Endothelial cell of umbilical vein (primary cell): ENCODE measurements at regions not wholly inside any gene's neighbourhood (a gene's known extent, or its start where the extent isn't known, plus 50 kb on each side); places are given as distances from the start of the nearest gene placed in this dataset.

Experiments used
- BruUV-seq: library from RNA; stranded (reverse); fragments of 400-500 nt; replicated peaks from 2 replicates; lab custom pipeline; 2021; lab: Mats Ljungman, UMichigan
- CTCF ChIA-PET: fragments of 300-600, 350-600 bp; sonication (Branson Sonifier 250); formaldehyde crosslinking; loops from one replicate; lab custom pipeline; 2021; ENCODE audit warnings: antibody characterized with exemption, inconsistent platforms; lab: Charles Lee
- POLR2A ChIA-PET: fragments of 300-600, 350-600 bp; sonication (Branson Sonifier 250); formaldehyde crosslinking; loops from one replicate; lab custom pipeline; 2021; ENCODE audit warnings: antibody characterized with exemption, inconsistent platforms; lab: Charles Lee
- DNase-seq: peaks from one replicate; pipeline ENCODE4 v3.0.0-alpha.2; 2011; ENCODE audit warnings: low read depth, low spot score
- FAIRE-seq: peaks from 2 replicates; lab custom pipeline; 2011; peaks lifted over from hg19 to GRCh38; lab: Jason Lieb, UNC
- H2AFZ ChIP-seq: 2 replicates; pipeline ENCODE4 v1.6.0; 2012; ENCODE audit warnings: low read depth, low read length, control low read depth, inconsistent platforms
- H3K27ac ChIP-seq: 2 replicates; pipeline ENCODE4 v1.5.1; 2011; ENCODE audit warnings: low read depth, mild to moderate bottlenecking, control low read depth, low read length, moderate library complexity; ENCODE audit not compliant: insufficient read depth
- H3K27me3 ChIP-seq, 2 experiments: 2 replicates each; pipeline versions ENCODE4 v1.6.0 to v1.6.1; 2011; ENCODE audit warnings: low read length in 2 of 2, mixed read lengths in 1 of 2; ENCODE audit not compliant: control insufficient read depth in 2 of 2, insufficient read depth in 2 of 2
- H3K36me3 ChIP-seq, 2 experiments: 2 replicates in 1 of 2; 3 replicates in 1 of 2; pipeline ENCODE4 v1.5.1; 2011; ENCODE audit warnings: low read length in 2 of 2, mild to moderate bottlenecking in 1 of 2, moderate library complexity in 1 of 2; ENCODE audit not compliant: control insufficient read depth in 2 of 2, insufficient read depth in 2 of 2; ENCODE audit errors: extremely low read depth in 1 of 2
- H3K4me1 ChIP-seq: 3 replicates; pipeline ENCODE4 v1.5.1; 2011; ENCODE audit warnings: mild to moderate bottlenecking, low read length; ENCODE audit not compliant: control insufficient read depth, insufficient read depth; ENCODE audit errors: extremely low read depth
- H3K4me2 ChIP-seq: 2 replicates; pipeline ENCODE4 v1.6.1; 2011; ENCODE audit warnings: low read length, control low read depth, mixed read lengths; ENCODE audit not compliant: insufficient read depth
- H3K4me3 ChIP-seq, 3 experiments: fragments of 200-600 bp in 1 of 3; sonication (generic), shearing (Covaris generic) in 1 of 3; replicated peaks in 1 of 3; 2 replicates each; pipeline ENCODE4 v1.5.1; 2011 to 2016; ENCODE audit warnings: control low read depth in 3 of 3, low read length in 3 of 3, mild to moderate bottlenecking in 2 of 3, inconsistent platforms in 1 of 3, low read depth in 1 of 3, moderate library complexity in 1 of 3; ENCODE audit not compliant: insufficient read depth in 1 of 3
- H3K79me2 ChIP-seq: 2 replicates; pipeline ENCODE4 v1.6.0; 2012; ENCODE audit warnings: low read length, inconsistent platforms; ENCODE audit not compliant: control insufficient read depth, insufficient read depth
- H3K9ac ChIP-seq: replicated peaks from 2 replicates; pipeline ENCODE3; 2011; ENCODE audit warnings: low read length, control low read depth; ENCODE audit not compliant: insufficient read depth; ENCODE audit errors: extremely low read depth
- H3K9me1 ChIP-seq: replicated peaks from 3 replicates; pipeline ENCODE4 v1.6.0; 2011; ENCODE audit warnings: mild to moderate bottlenecking, low read length; ENCODE audit not compliant: control insufficient read depth, insufficient read depth; ENCODE audit errors: extremely low read depth
- H3K9me3 ChIP-seq: replicated peaks from 2 replicates; pipeline ENCODE4 v1.5.1; 2012; ENCODE audit warnings: low read length, inconsistent platforms; ENCODE audit not compliant: control insufficient read depth, insufficient read depth
- H4K20me1 ChIP-seq: replicated peaks from 2 replicates; pipeline ENCODE3; 2011; ENCODE audit warnings: mild to moderate bottlenecking, low read length; ENCODE audit not compliant: control insufficient read depth, insufficient read depth; ENCODE audit errors: extremely low read depth
- FOS ChIP-seq: IDR thresholded peaks from 2 replicates; pipeline ENCODE4 v1.6.1; 2011; ENCODE audit warnings: mild to moderate bottlenecking, low read length, moderate library complexity, borderline replicate concordance; ENCODE audit not compliant: insufficient read depth
- JUN ChIP-seq: IDR thresholded peaks from 2 replicates; pipeline ENCODE4 v1.6.1; 2011; ENCODE audit warnings: borderline replicate concordance, low read depth; ENCODE audit not compliant: insufficient read length, insufficient read depth
- POLR2AphosphoS5 ChIP-seq: IDR thresholded peaks from 2 replicates; pipeline ENCODE4 v1.6.1; 2012; ENCODE audit warnings: low read depth, mild to moderate bottlenecking, control low read depth, low read length, moderate library complexity; ENCODE audit not compliant: insufficient read depth
- dilution Hi-C: fragments of 300-500 bp; cut with MboI; formaldehyde crosslinking; loops from one replicate; pipeline ENCODE4 v1.15.0; 2019; ENCODE audit warnings: low sequenced_read_pairs; ENCODE audit not compliant: extremely low pct_ligation_motif_present
- intact Hi-C: fragments of 100-400 bp; cut with micrococcal nuclease; formaldehyde crosslinking; loops from one replicate; pipeline ENCODE4 v1.10.0; 2022
- TF ChIP-seq, protein P1 (sequence below), 2 donors: IDR thresholded peaks; 1 replicate in 1 of 2; 2 replicates in 1 of 2; pipeline ENCODE4 v1.5.1; 2011; ENCODE audit warnings: low read length in 2 of 2, mild to moderate bottlenecking in 2 of 2, moderate library complexity in 2 of 2, control low read depth in 1 of 2, inconsistent platforms in 1 of 2, low read depth in 1 of 2; ENCODE audit not compliant: insufficient read depth in 1 of 2; ENCODE audit errors: extremely low read depth in 1 of 2
- TF ChIP-seq, protein P2 (sequence below): IDR thresholded peaks from 2 replicates; pipeline ENCODE4 v1.6.1; 2011; ENCODE audit not compliant: insufficient read depth, insufficient read length

DNA sequence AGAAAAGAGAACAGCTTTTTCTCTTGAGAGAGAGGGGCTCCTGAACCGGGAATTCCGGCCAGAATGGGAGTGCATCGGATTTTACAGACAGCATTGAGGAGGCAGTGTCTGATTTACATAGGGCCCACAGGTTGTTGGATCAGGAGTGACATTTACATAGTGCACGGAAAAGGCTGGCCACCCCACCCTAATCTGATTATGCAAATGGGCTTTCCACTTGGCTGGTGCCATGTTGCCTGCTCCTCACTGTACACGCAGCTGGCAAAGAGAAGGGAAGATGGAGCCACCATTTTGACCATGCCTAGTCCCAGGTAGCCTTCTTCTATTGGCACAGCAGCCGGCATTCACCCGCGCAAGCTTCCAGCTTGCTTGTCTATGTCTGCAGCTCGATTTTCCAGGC, 77.5 kb upstream of the FAM171A1 start:
- no TSS peak for BruUV-seq
- intact Hi-C loops, result no loop called here
- no peaks in the 10 kb centered on the region for H3K9me3 ChIP-seq
- H3K9me1 ChIP-seq, result no peaks in the 10 kb centered on the region
- no peak overlapping the region for H3K4me2 ChIP-seq
- H2AFZ ChIP-seq, result no peak overlapping the region
- no peak for DNase-seq
- no peak overlapping the region for H3K27ac ChIP-seq
- peaks cover 36% of the 10 kb centered on the region in 2 experiments for H3K27me3 ChIP-seq
- no peaks in the 10 kb centered on the region for H3K4me1 ChIP-seq
- no peaks in the 10 kb centered on the region for H3K79me2 ChIP-seq
- H3K36me3 ChIP-seq, result no peaks in the 10 kb centered on the region
- no peak overlapping the region for H3K4me3 ChIP-seq
- dilution Hi-C loops, result no loop called here
- TF ChIP-seq, protein P1, sequence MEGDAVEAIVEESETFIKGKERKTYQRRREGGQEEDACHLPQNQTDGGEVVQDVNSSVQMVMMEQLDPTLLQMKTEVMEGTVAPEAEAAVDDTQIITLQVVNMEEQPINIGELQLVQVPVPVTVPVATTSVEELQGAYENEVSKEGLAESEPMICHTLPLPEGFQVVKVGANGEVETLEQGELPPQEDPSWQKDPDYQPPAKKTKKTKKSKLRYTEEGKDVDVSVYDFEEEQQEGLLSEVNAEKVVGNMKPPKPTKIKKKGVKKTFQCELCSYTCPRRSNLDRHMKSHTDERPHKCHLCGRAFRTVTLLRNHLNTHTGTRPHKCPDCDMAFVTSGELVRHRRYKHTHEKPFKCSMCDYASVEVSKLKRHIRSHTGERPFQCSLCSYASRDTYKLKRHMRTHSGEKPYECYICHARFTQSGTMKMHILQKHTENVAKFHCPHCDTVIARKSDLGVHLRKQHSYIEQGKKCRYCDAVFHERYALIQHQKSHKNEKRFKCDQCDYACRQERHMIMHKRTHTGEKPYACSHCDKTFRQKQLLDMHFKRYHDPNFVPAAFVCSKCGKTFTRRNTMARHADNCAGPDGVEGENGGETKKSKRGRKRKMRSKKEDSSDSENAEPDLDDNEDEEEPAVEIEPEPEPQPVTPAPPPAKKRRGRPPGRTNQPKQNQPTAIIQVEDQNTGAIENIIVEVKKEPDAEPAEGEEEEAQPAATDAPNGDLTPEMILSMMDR (IDR thresholded peaks at IDR 0.05; ENCODE audit: extremely low read depth in 1 of 2, insufficient read depth in 1 of 2, low read depth in 1 of 2, low read length in 2 of 2), result no peak
- TF ChIP-seq POLR2AphosphoS5 (no peak), JUN (no peak), FOS (no peak)
- TF ChIP-seq, protein P2, sequence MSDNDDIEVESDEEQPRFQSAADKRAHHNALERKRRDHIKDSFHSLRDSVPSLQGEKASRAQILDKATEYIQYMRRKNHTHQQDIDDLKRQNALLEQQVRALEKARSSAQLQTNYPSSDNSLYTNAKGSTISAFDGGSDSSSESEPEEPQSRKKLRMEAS, result no peak
- H3K9ac ChIP-seq, result no peak overlapping the region
- H4K20me1 ChIP-seq, result no peaks in the 10 kb centered on the region
- CTCF ChIA-PET, result interaction anchor here (1.9 kb wide), 1 partner anchor 9 kb away, joined by 4 read pairs; no protein-coding TSS in a partner anchor
- POLR2A ChIA-PET, result no interaction called here
- no peak for FAIRE-seq

DNA sequence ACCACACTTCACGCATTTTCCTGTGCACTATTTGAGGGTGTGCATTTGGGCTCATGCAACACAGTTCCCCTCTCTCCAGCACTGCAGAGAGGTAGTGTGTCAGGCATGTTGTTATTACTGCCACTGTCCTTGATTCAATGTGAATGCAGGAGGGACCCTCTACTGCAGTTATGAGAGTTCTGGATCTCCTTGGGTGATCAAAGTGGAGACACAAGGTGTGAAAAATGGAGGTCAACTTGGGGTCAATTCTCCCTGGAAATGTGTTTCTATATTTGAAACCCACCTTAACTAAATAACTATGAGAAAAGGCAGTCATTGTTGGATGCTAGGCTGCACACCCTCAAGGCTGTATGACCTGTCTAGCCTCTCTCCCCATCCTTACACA, 73.9 kb upstream of the FAM171A1 start:
- H3K4me1 ChIP-seq, result peaks cover 3% of the 10 kb centered on the region
- CTCF ChIA-PET, result interaction anchor here (1.0 to 2.5 kb wide), 4 partner anchors 12 to 279 kb away, joined by 3 to 10 read pairs (median 6); partner anchors contain the start of gene ITGA8
- no peak for FAIRE-seq
- no peak for DNase-seq
- H3K27me3 ChIP-seq, result peaks cover 7 to 10% of the 10 kb centered on the region in 2 experiments
- POLR2A ChIA-PET, result no interaction called here
- H3K9me1 ChIP-seq, result no peaks in the 10 kb centered on the region
- no TSS peak for BruUV-seq
- no peaks in the 10 kb centered on the region for H3K79me2 ChIP-seq
- no peaks in the 10 kb centered on the region for H4K20me1 ChIP-seq
- no peak overlapping the region for H3K4me2 ChIP-seq
- dilution Hi-C loops (no loop called here), intact Hi-C loops (no loop called here)
- H3K36me3 ChIP-seq, result no peaks in the 10 kb centered on the region
- no peak overlapping the region for H3K4me3 ChIP-seq
- H2AFZ ChIP-seq, result no peak overlapping the region
- no peak overlapping the region for H3K27ac ChIP-seq
- no peak for TF ChIP-seq JUN
- TF ChIP-seq, protein P2, result no peak
- no peak overlapping the region for H3K9ac ChIP-seq
- H3K9me3 ChIP-seq, result no peaks in the 10 kb centered on the region
